HG02678 (cell line): ENCODE measurements at regions not wholly inside any gene's neighbourhood (a gene's known extent, or its start where the extent isn't known, plus 50 kb on each side); places are given as distances from the start of the nearest gene placed in this dataset.
A peak's percentile ranks its signal among the peaks of the same experiment; 100 is the strongest.

Experiments used
- ATAC-seq: cut with Tn5 transposase; IDR thresholded peaks from one replicate; pipeline ENCODE4 v1.9.1; 2021; ENCODE audit warnings: mild to moderate bottlenecking, moderate library complexity; ENCODE audit not compliant: unreplicated experiment

DNA sequence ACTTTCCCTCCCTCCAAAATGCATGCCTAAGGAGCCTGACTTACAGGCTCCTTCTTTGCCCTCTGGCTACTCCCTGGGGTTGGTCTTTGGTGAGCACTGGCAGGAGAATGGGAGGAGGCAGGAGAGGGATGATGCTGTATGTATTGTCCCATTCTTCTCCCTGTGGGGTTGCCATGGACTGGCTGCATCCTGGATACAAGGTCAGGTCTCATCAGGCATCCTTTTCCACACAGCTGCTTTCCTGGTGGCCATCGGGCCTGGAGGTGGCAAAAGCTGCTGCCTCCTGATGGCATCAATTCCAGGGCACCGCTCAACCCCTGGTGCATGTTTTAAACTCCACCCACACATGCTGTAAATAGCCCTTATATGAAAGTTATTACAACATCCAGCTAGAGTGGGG, 257.2 kb downstream of the ETS1 start:
- no peak for ATAC-seq

GRCh38 chr11:128328955-128329551, 258.3 kb downstream of the ETS1 start:
- no peak for ATAC-seq

GRCh38 chr11:128327274-128327673, 260.1 kb downstream of the ETS1 start:
- ATAC-seq = no peak

- no peak for ATAC-seq
Observed at GRCh38 chr11:128326791-128327190, 260.6 kb downstream of the ETS1 start.

DNA sequence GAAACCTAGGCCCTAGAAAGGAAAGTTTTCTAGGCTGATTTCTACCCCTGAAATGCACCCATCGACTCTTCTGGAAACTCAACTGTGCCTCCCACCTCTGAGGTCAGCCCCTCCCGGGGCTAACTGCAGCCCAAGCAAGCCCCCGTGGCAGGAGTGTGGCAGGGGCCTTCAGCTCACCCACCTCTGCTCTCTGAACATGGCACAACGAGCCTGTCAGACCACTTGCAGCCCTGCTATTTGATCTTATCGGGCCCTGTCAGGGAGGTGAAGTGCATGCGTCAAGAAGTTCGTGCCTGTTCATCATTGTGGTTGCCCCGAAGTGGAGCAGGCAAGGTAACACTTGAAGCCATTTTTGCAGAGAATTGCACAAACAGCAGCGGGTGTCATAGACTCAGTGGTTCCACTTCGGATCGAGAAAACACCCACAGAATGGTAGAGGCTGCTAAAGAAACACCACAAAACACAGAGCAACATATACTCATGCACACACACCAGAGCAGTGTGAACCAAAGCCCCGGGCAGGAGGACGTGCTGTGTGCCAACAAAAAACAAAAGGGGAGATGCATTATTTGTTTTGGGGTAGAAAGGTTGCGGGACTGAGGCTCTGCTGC, 262.7 kb downstream of the ETS1 start:
- no peak for ATAC-seq

GRCh38 chr11:128324051-128324481, 263.3 kb downstream of the ETS1 start:
- no peak for ATAC-seq

DNA sequence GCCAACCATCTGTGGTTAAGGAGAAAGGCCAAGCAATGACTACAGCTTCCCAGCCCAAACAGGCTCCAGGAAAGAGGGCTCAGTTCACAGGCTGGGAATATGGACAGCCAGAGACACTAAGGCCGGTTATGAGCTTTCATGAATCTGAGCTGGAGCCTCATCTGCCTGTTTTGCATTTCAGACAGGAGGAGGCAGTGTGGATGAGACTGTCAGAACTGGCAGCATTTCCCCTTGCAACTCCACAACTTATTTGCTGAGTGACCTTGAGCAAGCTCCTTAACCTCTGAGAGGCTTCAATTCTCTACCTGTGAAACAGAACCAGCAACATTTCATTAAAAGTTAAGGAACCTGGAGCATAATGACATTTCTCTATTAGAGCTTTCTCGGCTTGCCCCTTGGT, 264.0 kb downstream of the ETS1 start:
- peak; percentile 44 for ATAC-seq

- peak; percentile 95 for ATAC-seq
Observed at GRCh38 chr11:128318856-128319474, 268.4 kb downstream of the ETS1 start.

GRCh38 chr11:128316541-128317227, 270.7 kb downstream of the ETS1 start:
- ATAC-seq = no peak

GRCh38 chr11:128315933-128316332, 271.4 kb downstream of the ETS1 start:
- ATAC-seq = no peak

GRCh38 chr11:128313931-128314330, 273.4 kb downstream of the ETS1 start:
- ATAC-seq = no peak

DNA sequence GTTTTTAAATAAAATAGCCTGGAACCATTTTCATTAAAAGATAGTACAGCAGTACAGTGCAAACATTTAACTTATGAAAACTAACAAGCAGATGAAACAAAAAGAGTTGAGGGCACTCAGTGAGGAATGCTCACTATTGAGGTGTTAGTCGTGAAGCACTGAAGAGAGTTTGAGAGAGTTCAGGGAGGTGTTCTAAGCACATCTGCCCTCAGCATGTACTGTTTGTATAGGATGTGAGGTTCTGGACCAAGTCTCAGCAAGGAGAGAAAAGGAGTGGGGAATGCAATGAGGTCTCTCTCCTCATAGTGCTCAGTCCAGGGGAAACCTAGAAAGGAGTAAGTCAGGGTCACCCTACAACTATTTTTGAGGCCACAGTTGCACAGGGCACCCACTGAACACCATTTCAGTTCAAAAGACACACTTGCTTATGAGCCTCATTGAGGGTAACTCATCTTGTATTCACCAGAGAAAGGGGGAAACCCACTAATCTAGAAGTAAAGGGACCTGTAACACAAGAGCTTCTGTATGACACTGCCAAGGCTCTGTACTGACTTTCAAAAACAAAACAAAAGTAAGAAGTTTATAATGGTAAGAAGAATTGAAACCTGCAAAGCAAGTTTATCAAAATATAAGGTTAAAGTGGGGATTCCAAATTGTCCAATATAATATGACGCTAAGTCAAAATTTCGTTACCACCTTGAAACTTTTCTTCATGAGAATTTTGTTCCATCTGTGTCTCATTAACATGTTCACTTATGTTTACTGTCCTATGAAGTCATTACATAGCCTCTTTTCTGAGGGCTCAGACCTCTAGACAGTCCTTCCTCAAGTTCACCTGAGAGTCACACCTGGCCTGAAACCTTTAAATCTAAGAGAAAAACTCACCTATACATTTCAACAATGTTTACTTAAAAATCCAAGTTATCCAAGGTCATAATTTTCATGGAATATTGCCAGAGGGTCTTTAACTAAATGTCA, 275.3 kb downstream of the ETS1 start:
- peak; percentile 81 for ATAC-seq

DNA sequence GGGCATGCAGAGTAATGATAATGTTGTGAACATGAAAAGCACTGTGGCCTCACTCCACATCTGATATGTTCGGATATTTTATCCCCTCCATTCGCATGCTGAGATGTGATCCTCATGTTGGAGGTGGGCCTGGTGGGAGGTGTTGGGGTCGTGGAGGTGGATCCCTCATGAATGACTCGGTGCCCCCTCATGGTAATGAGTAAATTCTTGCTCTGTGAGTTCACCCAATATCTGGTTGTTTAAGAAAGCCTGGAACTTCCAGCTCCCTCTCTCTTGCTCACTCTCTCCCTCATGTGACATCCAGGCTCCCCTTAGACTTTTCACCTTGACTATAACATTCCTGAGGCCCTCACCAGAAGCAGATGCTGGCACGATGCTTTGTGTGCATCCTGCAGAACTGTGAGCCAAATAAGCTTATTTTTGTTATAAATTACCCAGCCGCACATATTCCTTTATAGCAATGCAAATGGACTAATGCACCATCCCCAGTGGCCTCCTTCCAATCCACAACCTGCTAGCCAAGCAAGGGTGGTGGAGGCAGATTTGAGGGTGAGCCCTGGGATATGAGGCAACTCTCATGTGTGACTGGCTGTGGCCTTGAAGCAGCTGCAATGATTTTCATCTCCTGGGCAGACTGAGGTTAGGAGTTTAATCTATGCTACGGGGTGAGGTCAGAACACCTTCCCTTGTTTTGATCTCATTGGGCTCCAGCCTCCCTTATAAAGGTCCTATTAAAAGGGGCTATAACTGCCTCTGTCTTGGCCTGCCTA, 276.5 kb downstream of the ETS1 start:
- no peak for ATAC-seq

- no peak for ATAC-seq
Observed at GRCh38 chr11:128310005-128310404, 277.4 kb downstream of the ETS1 start.

- no peak for ATAC-seq
Observed at GRCh38 chr11:128308794-128309193, 278.6 kb downstream of the ETS1 start.

DNA sequence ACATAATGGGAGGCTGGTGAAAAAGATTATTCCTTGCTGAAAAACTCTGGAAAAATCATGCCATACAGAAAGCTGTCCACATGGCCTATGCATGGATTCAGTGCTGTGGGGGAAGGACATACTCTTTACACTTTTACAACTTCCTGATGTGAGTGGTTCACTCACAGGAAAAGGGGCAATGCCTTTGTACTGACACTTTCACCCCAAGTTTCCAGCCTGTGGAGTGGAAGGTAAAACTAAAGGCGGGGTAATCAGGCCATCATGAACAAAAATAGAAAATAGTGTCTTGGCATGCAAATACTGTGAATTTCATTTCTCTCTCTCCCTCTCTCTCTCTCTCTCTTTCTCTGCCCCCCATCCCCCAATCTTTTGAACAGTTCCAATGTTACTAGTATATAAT, 281.8 kb downstream of the ETS1 start:
- ATAC-seq = no peak

DNA sequence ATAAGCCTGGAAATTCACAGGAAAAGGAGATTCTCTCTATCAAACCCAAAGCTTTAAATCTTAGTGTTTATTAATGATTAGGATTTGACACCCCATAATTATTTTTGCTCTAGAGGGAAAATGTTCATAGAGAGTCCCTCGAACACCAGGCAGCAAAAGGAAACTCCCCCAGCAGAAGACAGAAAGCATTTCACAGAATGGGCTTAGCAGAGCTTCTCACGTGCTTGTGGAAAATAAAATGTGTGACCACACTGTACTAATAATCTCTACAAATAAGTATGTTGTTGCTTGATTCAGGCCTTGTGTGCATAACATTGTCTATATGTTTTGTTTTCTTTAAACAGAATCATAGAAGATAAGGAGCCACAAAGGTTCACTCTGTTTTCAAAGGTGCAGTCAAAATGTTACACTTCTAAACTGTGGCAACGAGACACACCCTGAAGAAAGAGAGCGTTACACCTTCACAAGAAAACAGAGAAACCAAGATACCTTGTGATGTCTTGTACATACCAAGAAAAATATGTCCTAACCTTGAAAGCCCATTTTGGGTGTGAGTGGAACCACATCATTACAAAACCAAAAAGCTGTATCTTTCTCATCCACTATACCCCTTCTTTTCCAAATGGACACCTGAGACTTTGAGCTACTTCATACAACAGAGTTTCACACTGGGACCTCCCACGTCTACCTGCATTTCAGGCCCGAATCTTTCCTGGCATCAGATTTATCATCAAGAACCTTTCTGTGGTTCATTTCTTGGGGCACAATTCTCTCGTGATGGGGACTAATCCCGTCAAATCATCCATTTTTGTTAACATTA, 282.5 kb downstream of the ETS1 start:
- ATAC-seq = no peak

DNA sequence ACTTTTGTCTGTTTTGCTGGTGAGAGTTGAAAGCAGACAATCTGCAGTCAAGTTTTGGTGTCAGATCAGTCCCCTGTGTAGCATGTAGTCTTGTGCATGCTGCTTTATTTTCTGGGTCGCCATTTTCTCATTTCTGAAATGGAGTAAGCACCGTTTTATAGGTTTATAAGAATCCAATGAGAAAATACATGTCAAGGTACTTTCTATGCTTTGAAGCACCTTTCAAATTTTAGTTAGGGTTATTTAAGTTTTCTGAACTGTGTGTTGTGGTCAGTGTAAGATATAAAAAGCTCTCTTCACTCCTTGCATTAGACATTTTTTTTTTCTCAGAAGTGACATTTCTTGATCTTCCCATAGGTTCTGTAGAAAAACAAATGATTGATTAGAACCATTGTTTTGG, 283.2 kb downstream of the ETS1 start:
- ATAC-seq = no peak

DNA sequence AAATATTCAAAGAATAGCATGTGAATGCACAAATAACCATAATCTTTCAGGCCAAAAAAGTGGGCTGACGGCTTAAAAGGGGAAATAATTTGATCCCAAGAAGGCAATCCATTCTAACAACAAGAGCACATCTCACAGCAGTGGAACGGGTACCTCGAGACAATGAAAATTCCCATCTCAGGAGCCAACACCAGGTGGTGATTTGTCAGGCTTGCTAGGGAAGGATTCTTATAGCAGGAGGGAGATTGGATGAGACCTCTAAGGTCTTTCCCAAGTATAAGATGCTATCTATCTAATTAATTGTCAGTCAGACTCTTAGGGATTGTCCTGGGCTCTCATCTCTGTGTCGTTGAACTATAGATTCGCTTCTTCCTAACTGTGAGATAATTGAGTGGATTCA, 284.0 kb downstream of the ETS1 start:
- ATAC-seq = no peak
